ENCODE measurements at regions not wholly inside any gene's neighbourhood (a gene's known extent, or its start where the extent isn't known, plus 50 kb on each side); places are given as distances from the start of the nearest gene placed in this dataset.

DNA sequence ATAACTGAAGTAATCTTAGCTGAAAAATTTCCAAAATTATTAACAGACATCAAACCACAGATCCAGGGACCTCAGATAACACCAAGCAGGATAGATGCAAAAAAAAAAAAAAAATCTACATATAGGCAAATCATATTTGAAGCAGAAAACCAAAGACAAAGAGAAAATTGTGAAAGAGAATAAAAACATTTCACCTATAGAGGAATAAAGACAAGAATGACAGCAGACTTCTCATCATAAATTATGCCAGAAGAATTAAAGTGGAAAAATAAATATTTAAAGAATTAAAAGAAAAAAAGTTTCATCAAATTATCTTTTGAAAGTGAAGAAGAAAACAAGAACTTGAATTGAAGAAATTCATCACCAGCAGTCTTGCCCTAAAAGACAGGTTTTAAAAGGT is 467.5 kb downstream of the GPAM start:
- no peak overlapping the region for H3K4me3 ChIP-seq (ENCODE audit: low read depth, low read length)
- no peak for TF ChIP-seq CTCF (IDR thresholded peaks at IDR 0.05; ENCODE audit: low read depth, low read length)

- no peak for TF ChIP-seq CTCF (IDR thresholded peaks at IDR 0.05; ENCODE audit: low read depth, low read length)
- H3K4me3 ChIP-seq (ENCODE audit: low read depth, low read length): no peak overlapping the region
These were observed 459.4 kb downstream of the GPAM start for GRCh38 chr10:111724121-111724520.

DNA sequence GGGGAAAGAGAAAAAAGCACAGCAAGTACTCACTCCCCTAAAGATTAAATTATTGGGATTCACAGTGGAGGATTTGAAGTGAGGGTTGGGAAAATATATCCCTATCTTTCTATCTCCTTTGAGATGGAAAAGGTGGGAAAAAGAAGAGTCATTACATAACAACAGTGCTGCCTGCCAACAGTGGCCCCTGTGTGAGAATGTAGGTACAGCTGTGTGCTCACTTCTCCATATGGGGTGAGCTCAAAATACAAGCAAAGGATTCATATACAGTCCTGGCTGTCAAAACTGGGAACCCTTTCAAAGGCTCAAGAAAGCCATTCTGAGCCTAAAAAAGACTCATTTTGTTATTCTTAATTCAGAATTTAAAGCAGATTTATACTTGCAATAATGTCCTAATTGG is 458.5 kb downstream of the GPAM start:
- H3K4me3 ChIP-seq (ENCODE audit: low read depth, low read length): no peak overlapping the region
- TF ChIP-seq CTCF (IDR thresholded peaks at IDR 0.05; ENCODE audit: low read depth, low read length): no peak

DNA sequence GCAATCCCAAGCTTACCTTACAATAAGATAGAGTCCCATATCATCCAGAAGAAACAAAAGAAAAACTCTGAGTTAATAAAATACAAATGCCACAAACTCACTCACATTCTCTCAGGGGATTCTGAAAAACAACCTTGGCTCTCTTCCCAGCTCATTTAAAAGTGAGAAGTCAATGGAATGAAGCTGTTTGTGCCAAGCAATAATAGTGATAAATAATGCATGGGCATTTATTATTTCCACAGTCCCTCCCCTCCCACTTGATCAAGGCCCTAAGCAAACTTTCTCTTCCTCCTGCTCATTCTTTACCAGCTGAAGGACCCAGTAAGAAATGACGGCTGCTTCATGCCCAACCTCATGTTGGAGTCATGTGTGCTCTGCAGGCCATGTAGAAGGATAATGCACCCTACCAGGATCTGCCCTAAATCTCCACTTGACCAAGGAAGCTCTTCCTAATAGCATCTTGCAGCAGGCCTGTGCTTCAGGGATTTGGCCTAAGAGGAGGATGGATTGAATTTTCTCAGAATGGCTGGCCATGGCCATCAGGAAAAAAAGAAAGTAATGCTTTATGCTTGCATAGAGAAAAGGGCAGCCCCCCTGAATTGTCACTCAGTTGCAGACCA is 451.3 kb downstream of the GPAM start:
- no peak for TF ChIP-seq CTCF (IDR thresholded peaks at IDR 0.05; ENCODE audit: low read depth, low read length)
- H3K4me3 ChIP-seq (ENCODE audit: low read depth, low read length): no peak overlapping the region

DNA sequence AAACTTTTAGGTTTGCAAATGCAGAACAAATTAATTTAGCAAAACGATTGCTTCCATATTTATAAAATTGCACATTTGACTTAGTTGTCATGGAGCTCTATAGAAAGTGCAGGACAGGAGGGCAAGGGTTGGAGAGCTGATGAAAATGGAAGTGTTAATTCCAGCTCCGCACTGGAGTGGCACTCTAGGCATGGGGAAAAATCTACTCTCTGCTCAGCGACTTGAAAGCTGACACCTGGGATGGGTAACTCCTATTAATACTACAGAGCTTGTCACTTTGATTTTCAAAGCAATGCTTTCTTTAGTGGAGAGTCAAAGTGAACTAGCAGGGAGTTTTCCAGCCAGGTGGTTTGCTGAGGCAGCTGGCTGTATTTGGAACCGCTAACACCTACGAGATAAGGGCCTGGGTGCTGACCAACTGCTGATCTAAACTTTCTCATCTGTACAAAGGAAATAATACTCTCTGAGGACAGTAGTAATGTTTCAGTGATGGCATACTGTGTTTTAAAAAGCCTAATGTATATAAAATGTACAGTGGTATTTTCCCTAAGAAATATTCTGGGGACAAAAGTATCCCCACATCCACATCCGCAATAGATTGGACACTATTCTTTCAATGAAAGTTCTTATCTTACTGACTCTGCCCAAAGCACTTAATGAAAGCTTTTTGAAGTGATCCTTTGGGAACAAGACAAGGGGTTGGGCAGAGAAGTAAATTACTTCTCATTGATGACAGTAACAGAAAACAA is 444.3 kb downstream of the GPAM start:
- no peak overlapping the region for H3K4me3 ChIP-seq (ENCODE audit: low read depth, low read length)
- no peak for TF ChIP-seq CTCF (IDR thresholded peaks at IDR 0.05; ENCODE audit: low read depth, low read length)

DNA sequence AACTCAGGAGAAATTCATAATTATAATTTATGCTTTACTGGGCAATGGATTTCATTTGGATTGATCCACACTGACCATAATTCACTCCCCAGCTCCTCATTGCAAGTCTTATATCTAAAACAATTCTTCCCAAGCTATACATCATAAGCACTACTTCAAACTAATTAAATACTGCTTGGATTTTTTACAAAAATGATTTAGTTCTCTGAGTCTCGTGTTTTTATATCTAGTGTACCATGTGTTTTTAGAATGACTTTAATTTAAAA is 443.8 kb downstream of the GPAM start:
- TF ChIP-seq CTCF (IDR thresholded peaks at IDR 0.05; ENCODE audit: low read depth, low read length): no peak
- no peak overlapping the region for H3K4me3 ChIP-seq (ENCODE audit: low read depth, low read length)

DNA sequence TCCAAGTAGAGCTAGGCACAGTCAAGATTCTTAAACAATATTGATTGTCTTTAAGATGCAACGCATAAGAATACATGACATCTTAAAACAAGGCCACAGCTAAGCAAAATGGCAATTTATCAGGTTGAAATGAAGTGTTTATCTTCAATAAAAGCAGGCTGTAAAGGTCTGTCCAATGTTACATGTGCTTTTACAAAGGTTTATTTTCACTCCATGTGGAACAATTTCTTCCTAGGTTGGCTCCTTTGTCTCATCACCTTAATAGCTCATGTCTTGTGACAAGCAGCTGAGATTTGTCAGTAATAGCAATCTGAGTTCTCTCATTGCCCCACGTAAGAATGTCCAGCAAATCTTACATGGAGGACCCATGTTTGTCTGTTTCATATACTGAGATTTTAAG is 437.6 kb downstream of the GPAM start:
- TF ChIP-seq CTCF (IDR thresholded peaks at IDR 0.05; ENCODE audit: low read depth, low read length): no peak

More for the DNA sequence above, 437.6 kb downstream of the GPAM start:
- H3K4me3 ChIP-seq (ENCODE audit: low read depth, low read length): no peak overlapping the region

All from WI38 (cell line).